DND-41 (cell line): ENCODE measurements at regions not wholly inside any gene's neighbourhood (a gene's known extent, or its start where the extent isn't known, plus 50 kb on each side); places are given as distances from the start of the nearest gene placed in this dataset.

ENCODE experiments used
- CTCF ChIP-seq: IDR thresholded peaks from 2 replicates; pipeline ENCODE4 v1.5.1; 2012; ENCODE audit warnings: borderline replicate concordance, low read length, moderate library complexity, mild to moderate bottlenecking; ENCODE audit not compliant: poor library complexity, severe bottlenecking; ENCODE audit errors: extremely low read depth
- EZH2 ChIP-seq: IDR thresholded peaks from 3 replicates; pipeline ENCODE4 v1.6.1; 2012; ENCODE audit warnings: borderline replicate concordance, low read depth, mild to moderate bottlenecking, moderate library complexity, low read length, inconsistent platforms; ENCODE audit not compliant: severe bottlenecking

GRCh38 chr12:92535961-92536360, 166.8 kb upstream of the PLEKHG7 start:
- no peak for TF ChIP-seq CTCF
- TF ChIP-seq EZH2 = no peak
